Activated CD4-positive, alpha-beta T cell treated with anti-CD3 and anti-CD28 coated beads for 36 hours (primary cell): ENCODE measurements at regions not wholly inside any gene's neighbourhood (a gene's known extent, or its start where the extent isn't known, plus 50 kb on each side); places are given as distances from the start of the nearest gene placed in this dataset.
"Not testable (repeated sequence)": the region's sequence is repeated elsewhere in the genome, so short reads cannot be mapped to it uniquely, and the experiment has no call there.

Experiments
- ATAC-seq: fragments of 200-7000 bp; cut with Tn5 transposase; one replicate; pipeline ENCODE4 v1.10.0; 2021; ENCODE audit warnings: mild to moderate bottlenecking, moderate library complexity
- CTCF ChIA-PET: fragments of 350-600 bp; sonication (Branson Sonifier 250); formaldehyde crosslinking; loops from one replicate; lab custom pipeline; 2021; ENCODE audit warnings: antibody characterized with exemption; lab: Charles Lee
- POLR2A ChIA-PET: fragments of 350-600 bp; sonication (Branson Sonifier 250); formaldehyde crosslinking; loops from one replicate; lab custom pipeline; 2021; ENCODE audit warnings: antibody characterized with exemption, inconsistent platforms; lab: Charles Lee
- DNase-seq: peaks from one replicate; pipeline ENCODE4 v3.0.0-alpha.2; 2020
- H3K27ac Mint-ChIP-seq: one replicate; pipeline ENCODE4 v1.8.0; 2021; ENCODE audit warnings: mixed read lengths
- H3K27me3 Mint-ChIP-seq: one replicate; pipeline ENCODE4 v1.8.0; 2021; ENCODE audit warnings: mixed read lengths
- H3K36me3 Mint-ChIP-seq: one replicate; pipeline ENCODE4 v1.8.0; 2021; ENCODE audit warnings: low read depth, mixed read lengths
- H3K4me1 Mint-ChIP-seq: one replicate; pipeline ENCODE4 v1.8.0; 2021; ENCODE audit warnings: mixed read lengths
- H3K4me3 Mint-ChIP-seq: one replicate; pipeline ENCODE4 v1.8.0; 2021; ENCODE audit warnings: mild to moderate bottlenecking, moderate library complexity, mixed read lengths
- H3K9me3 Mint-ChIP-seq: one replicate; pipeline ENCODE4 v1.8.0; 2021; ENCODE audit warnings: low read depth, mixed read lengths
- intact Hi-C, 2 experiments: fragments of 100-400 bp; cut with DNase I in 1 of 2; cut with micrococcal nuclease in 1 of 2; formaldehyde crosslinking; loops; one replicate each; pipeline versions ENCODE4 v1.14.2 to v1.15.1; 2022 to 2024; cut with DNase I, micrococcal nuclease

DNA sequence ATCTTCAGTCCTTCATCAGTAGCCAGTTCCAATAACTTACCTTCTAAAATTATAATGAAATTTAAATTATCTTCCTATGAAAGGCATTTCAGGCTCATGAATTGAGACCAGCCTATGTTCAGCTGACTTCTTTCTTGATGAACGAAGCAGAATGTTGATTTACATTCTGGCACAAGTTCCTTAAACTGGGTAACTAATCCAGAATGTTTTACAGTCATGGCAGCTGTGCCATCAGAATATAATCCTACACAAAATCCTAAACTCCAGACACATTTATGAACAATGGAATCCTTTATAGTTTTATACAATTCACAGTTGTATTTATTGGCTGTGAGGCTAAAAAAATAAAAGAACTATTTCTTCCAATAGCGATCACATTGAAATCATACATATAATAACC is 97.3 kb upstream of the CPM start:
- H3K4me3 Mint-ChIP-seq, result no peak overlapping the region
- ATAC-seq, result no peak
- ChIA-PET CTCF (no interaction called here), POLR2A (no interaction called here)
- H3K4me1 Mint-ChIP-seq, result no peaks in the 10 kb centered on the region
- DNase-seq, result no peak
- no peak overlapping the region for H3K27ac Mint-ChIP-seq
- H3K27me3 Mint-ChIP-seq, result peaks cover 11% of the 10 kb centered on the region
- intact Hi-C loops, result no loop called here
- no peaks in the 10 kb centered on the region for H3K9me3 Mint-ChIP-seq
- H3K36me3 Mint-ChIP-seq, result no peaks in the 10 kb centered on the region

DNA sequence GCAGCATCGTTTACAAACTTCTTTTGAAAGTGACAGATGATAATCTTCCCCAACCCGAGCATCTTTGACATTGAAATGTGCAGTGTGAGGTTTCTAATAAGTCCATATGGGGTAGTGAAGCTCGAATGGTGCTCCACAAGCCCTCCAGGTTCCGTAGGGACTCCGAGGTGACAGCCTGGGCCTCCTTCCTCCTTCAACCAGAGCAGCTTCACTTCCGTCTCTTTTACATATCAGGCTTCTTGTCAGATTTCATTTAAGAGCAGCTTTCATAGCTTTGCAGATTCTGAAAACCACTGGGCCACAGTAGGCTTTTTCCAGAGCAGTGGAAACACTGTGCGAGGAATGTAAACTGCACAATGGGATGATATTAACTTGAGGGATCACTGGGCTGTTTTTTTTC is 103.6 kb upstream of the CPM start:
- H3K4me1 Mint-ChIP-seq, result no peaks in the 10 kb centered on the region
- no peaks in the 10 kb centered on the region for H3K36me3 Mint-ChIP-seq
- ATAC-seq (no peak), DNase-seq (no peak)
- intact Hi-C loops, result no loop called here
- CTCF ChIA-PET, result no interaction called here
- H3K27ac Mint-ChIP-seq, result no peak overlapping the region
- POLR2A ChIA-PET, result interaction anchor here (0.7 kb wide), 1 partner anchor 1670 kb away, joined by 5 read pairs; no protein-coding TSS in a partner anchor
- peaks cover 5% of the 10 kb centered on the region for H3K27me3 Mint-ChIP-seq
- no peak overlapping the region for H3K4me3 Mint-ChIP-seq
- H3K9me3 Mint-ChIP-seq, result no peaks in the 10 kb centered on the region

DNA sequence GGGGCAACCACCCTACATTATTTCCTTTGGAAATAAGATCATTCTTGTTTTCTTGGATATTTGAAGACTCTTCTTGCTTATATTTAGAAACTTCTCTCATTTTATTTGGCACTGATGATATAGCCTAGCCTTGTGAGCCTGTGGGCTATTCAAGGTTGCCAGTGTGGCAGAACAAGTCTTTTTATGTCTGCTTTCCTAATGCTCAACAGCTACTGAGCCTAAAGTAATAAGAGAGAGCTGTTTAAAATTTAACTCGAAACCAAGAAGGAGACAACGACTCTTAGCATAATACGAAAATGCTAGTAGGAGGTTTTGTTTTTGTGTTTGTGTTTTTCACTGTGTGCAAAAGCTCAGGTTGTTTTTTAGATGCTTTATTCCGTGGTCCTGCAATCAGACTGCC is 104.0 kb upstream of the CPM start:
- Mint-ChIP-seq H3K36me3 (no peaks in the 10 kb centered on the region), H3K4me3 (no peak overlapping the region), H3K9me3 (no peaks in the 10 kb centered on the region), H3K4me1 (no peaks in the 10 kb centered on the region), H3K27ac (no peak overlapping the region), H3K27me3 (peaks cover 5% of the 10 kb centered on the region)
- CTCF ChIA-PET, result interaction anchor here (0.6 kb wide), 1 partner anchor 35 kb away, joined by 3 read pairs; no protein-coding TSS in a partner anchor
- ATAC-seq (no peak), DNase-seq (no peak)
- POLR2A ChIA-PET, result interaction anchor here (0.7 kb wide), 1 partner anchor 1670 kb away, joined by 5 read pairs; no protein-coding TSS in a partner anchor
- intact Hi-C loops, result no loop called here

DNA sequence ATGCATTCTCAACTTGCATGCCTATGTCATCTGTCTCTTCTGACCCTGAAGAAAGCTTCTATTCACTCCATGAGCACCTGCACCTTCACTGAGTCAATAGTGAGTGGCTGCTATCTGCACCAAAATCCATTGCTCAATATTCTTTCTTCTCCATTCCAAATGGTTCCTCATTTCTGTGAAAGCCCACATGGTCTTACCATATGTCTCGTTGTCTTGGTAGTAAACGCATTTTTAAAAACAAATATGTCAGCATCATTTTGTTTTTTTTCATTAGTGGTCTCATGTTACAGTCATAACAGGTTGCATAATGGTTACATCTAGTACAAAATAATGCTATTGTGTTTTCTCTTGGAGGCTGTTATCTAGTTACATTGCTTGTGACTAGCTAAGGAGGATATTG is 106.9 kb upstream of the CPM start:
- Mint-ChIP-seq H3K27ac (no peak overlapping the region), H3K4me3 (no peak overlapping the region), H3K9me3 (no peaks in the 10 kb centered on the region), H3K36me3 (no peaks in the 10 kb centered on the region), H3K27me3 (peaks cover 2% of the 10 kb centered on the region), H3K4me1 (peaks cover 1% of the 10 kb centered on the region)
- intact Hi-C loops, result no loop called here
- ChIA-PET POLR2A (interaction anchor here (0.6 kb wide), 1 partner anchor 203 kb away, joined by 5 read pairs; no protein-coding TSS in a partner anchor), CTCF (interaction anchor here (1.4 kb wide), 1 partner anchor 72 kb away, joined by 4 read pairs; no protein-coding TSS in a partner anchor)
- DNase-seq (no peak), ATAC-seq (no peak)

DNA sequence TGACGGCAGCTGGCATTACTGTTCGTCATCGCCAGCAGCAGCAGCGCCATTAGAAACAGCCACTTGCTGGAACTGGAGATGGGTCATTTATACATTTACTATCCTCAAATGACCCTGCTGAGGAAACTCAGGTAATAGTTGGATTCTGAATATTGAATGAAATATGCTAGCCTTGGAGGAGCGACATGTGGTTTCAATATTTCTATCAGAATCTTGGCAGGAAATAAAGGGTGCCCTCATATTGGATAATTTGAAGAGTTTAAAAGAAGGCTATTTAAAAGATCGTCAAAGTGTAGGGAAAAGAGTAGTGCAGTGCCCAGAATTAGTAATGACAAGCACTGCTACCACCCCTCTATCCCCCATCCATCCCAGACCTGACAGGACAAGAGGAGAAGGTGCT is 109.6 kb upstream of the CPM start:
- POLR2A ChIA-PET, result no interaction called here
- H3K36me3 Mint-ChIP-seq, result no peaks in the 10 kb centered on the region
- no peaks in the 10 kb centered on the region for H3K9me3 Mint-ChIP-seq

DNA sequence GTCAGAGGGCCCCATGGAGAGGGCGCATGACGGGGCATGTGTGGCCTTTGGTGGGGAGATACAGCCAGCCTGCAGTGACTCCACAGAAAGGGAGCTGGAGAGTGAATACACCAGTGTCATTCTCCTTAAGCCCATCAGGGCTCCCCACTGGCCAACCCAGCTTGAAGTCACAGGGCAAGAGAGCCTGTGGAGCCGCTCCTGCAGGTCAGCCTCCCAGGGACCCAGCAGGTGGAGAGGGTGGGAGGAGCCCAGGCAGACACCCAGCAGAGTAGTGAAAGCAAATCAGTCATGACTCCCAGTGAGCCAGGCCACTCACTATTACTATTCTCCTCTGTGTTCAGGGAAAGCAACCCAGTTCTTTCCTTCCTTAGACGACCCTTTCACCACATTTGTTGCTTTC is 110.0 kb upstream of the CPM start:
- no peaks in the 10 kb centered on the region for H3K9me3 Mint-ChIP-seq
- H3K4me1 Mint-ChIP-seq, result peaks cover 3% of the 10 kb centered on the region
- ATAC-seq, result no peak
- H3K27me3 Mint-ChIP-seq, result peaks cover 9% of the 10 kb centered on the region
- CTCF ChIA-PET, result no interaction called here
- no peak overlapping the region for H3K27ac Mint-ChIP-seq
- no peak overlapping the region for H3K4me3 Mint-ChIP-seq
- POLR2A ChIA-PET, result no interaction called here
- H3K36me3 Mint-ChIP-seq, result no peaks in the 10 kb centered on the region
- intact Hi-C loops, result no loop called here
- DNase-seq, result no peak

More for the DNA sequence above, 109.6 kb upstream of the CPM start:
- CTCF ChIA-PET, result no interaction called here
- Mint-ChIP-seq H3K4me1 (peaks cover 3% of the 10 kb centered on the region), H3K27ac (no peak overlapping the region), H3K4me3 (no peak overlapping the region), H3K27me3 (peaks cover 10% of the 10 kb centered on the region)
- DNase-seq (no peak), ATAC-seq (no peak)
- intact Hi-C loops, result no loop called here

DNA sequence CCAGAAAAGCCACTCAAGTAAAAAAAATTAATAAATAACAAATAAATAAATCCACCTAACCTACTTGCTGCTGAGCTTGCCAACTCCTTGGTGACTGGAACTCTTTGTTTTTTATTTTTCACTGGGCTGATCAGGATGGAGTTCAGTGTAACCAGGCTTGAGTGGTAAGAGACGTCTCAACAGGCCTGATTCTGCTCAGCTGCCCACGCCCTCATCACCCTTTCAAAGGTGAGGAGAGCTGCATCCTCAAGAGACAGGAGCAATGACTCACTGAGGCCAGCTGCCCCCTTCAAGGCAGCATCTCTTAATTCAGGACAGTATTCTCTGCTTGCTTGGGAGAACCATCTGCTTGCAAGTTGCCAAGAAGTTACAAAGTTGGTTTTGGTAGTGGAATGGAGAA is 111.9 kb upstream of the CPM start:
- intact Hi-C loops, result no loop called here
- Mint-ChIP-seq H3K27me3 (peaks cover 17% of the 10 kb centered on the region), H3K27ac (no peak overlapping the region), H3K36me3 (no peaks in the 10 kb centered on the region), H3K9me3 (no peaks in the 10 kb centered on the region), H3K4me1 (peaks cover 3% of the 10 kb centered on the region), H3K4me3 (no peak overlapping the region)
- ChIA-PET POLR2A (no interaction called here), CTCF (interaction anchor here (0.8 to 2.1 kb wide), 2 partner anchors 25 to 178 kb away, joined by 3 to 5 read pairs; no protein-coding TSS in a partner anchor)
- ATAC-seq (no peak), DNase-seq (no peak)

DNA sequence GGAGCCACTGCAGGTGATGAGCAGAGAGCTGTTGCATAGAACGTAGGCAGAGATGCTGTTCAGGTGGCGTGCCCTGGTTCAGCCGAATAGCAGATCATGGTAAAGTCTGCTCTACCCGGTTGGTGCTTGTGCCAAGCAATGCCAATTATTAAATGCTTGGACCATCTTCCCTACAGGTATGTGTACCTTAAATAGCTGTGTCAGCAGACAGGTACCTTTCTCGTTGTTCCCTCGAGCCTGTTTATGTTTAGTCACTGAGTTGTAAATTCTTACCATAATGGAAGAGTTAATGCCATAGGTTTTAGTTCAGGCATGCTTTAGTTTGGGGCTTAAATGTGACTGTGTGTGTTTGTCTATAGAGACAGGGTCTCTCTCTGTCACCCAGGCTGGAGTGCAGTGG is 112.5 kb upstream of the CPM start:
- intact Hi-C loops, result no loop called here

DNA sequence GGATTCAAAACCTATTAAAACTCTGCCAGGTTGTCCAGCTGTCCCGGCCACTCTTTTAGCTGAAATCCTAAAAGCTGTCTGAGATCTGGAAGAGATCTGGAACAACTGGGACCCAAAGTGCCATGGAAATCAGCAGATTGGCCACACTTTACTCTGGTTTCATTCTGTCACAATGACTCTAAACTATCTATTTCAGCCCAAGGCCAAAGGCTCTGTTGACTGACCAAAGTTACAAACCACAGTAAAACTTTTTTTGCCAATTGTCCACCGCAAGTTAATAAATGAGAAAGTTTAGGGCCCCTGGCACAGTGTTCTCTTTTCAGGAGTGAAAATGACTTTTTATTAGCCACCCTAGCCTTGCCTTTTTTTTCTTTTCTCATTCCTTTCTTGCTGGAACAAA is 113.4 kb upstream of the CPM start:
- ATAC-seq, result no peak
- no peak for DNase-seq
- Mint-ChIP-seq H3K27ac (no peak overlapping the region), H3K4me1 (peaks cover 3% of the 10 kb centered on the region), H3K27me3 (peaks cover 21% of the 10 kb centered on the region), H3K4me3 (no peak overlapping the region), H3K9me3 (no peaks in the 10 kb centered on the region), H3K36me3 (no peaks in the 10 kb centered on the region)
- intact Hi-C loops, result no loop called here
- CTCF ChIA-PET, result interaction anchor here (0.5 to 0.7 kb wide), 3 partner anchors 94 to 575 kb away, joined by 3 read pairs; no protein-coding TSS in a partner anchor
- POLR2A ChIA-PET, result interaction anchor here (0.6 kb wide), 1 partner anchor 1693 kb away, joined by 3 read pairs; no protein-coding TSS in a partner anchor

More for the DNA sequence above, 112.5 kb upstream of the CPM start:
- ChIA-PET POLR2A (no interaction called here), CTCF (interaction anchor here (0.6 to 2.1 kb wide), 3 partner anchors 24 to 576 kb away, joined by 3 to 5 read pairs (median 3); no protein-coding TSS in a partner anchor)
- H3K27me3 Mint-ChIP-seq, result peaks cover 17% of the 10 kb centered on the region
- H3K4me3 Mint-ChIP-seq, result no peak overlapping the region
- no peaks in the 10 kb centered on the region for H3K9me3 Mint-ChIP-seq
- peaks cover 3% of the 10 kb centered on the region for H3K4me1 Mint-ChIP-seq
- no peaks in the 10 kb centered on the region for H3K36me3 Mint-ChIP-seq
- DNase-seq (no peak), ATAC-seq (no peak)
- no peak overlapping the region for H3K27ac Mint-ChIP-seq

DNA sequence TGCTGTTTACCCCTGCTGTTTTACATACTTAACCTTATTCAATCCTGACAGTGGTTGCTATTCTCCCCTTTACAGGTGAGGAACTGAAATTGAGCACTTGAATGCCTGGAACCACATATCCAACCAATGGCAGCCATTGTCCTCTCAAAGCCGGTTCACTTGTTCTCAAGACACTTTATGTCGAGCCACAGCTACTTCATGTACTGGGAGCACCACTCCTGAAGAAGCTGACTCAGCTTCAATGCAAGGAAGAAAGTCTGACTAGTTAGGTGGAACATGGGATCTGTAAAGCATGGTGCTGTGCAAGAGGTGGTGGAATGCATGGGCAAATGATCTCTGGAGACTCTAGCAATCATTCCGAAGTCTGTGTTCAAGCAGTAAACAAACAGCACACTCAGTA is 113.9 kb upstream of the CPM start:
- intact Hi-C loops, result no loop called here
- Mint-ChIP-seq H3K27ac (no peak overlapping the region), H3K9me3 (no peaks in the 10 kb centered on the region), H3K27me3 (peaks cover 25% of the 10 kb centered on the region), H3K4me3 (no peak overlapping the region), H3K36me3 (no peaks in the 10 kb centered on the region), H3K4me1 (peaks cover 6% of the 10 kb centered on the region)
- DNase-seq, result no peak
- POLR2A ChIA-PET, result interaction anchor here (0.5 kb wide), 1 partner anchor 131 kb away, joined by 4 read pairs; no protein-coding TSS in a partner anchor
- ATAC-seq, result no peak
- CTCF ChIA-PET, result interaction anchor here (0.5 to 1.6 kb wide), 2 partner anchors 44 to 213 kb away, joined by 3 read pairs; no protein-coding TSS in a partner anchor

DNA sequence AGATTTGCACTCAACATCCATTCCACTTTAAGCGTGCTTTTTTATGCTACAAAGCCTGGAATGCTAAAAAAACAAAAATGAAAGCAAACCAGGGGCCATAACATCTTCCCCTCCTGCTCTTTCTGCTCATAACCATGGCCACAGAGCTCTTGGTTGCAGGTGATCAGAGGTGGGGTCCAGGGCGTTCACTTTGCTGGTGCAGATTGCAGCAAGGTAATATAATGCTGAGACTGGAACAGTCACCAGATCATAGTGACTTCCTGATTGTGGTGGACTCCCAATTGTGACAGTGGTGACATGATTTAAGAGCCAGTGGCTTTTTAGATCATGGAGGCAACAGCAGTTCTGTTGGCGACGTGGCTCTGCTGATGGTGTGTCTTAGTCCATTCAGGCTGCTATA is 115.0 kb upstream of the CPM start:
- ChIA-PET POLR2A (no interaction called here), CTCF (interaction anchor here (1.6 kb wide), 1 partner anchor 43 kb away, joined by 3 read pairs; no protein-coding TSS in a partner anchor)
- no peak for DNase-seq
- intact Hi-C loops, result no loop called here
- Mint-ChIP-seq H3K4me3 (no peak overlapping the region), H3K27me3 (peaks cover 25% of the 10 kb centered on the region), H3K4me1 (peaks cover 15% of the 10 kb centered on the region), H3K9me3 (no peaks in the 10 kb centered on the region), H3K27ac (no peak overlapping the region), H3K36me3 (no peaks in the 10 kb centered on the region)
- no peak for ATAC-seq

DNA sequence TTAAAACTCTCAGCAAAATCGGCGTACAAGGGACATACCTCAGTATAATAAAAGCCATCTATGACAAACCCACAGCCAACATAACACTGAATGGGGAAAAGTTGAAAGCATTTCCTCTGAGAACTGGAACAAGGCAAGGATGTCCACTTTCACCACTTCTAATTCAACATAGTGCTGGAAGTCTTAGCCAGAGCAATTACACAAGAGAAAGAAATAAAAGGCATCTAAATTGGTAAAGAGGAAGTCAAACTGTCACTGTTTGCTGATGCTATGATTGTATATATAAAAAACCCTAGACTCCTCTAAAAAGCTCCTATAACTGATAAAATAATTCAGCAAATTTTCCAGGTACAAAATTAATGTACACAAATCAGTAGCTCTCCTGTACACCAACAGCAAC is 116.9 kb upstream of the CPM start:
- H3K27ac Mint-ChIP-seq, H3K9me3 Mint-ChIP-seq, H3K4me3 Mint-ChIP-seq, DNase-seq, ATAC-seq, H3K36me3 Mint-ChIP-seq, POLR2A ChIA-PET: not testable (repeated sequence)
- CTCF ChIA-PET, result interaction anchor here (0.7 kb wide), 1 partner anchor 11 kb away, joined by 3 read pairs; no protein-coding TSS in a partner anchor
- peaks cover 23% of the 10 kb centered on the region for H3K4me1 Mint-ChIP-seq
- H3K27me3 Mint-ChIP-seq, result peaks cover 27% of the 10 kb centered on the region
- intact Hi-C loops, result loop anchor here in 1 of 2 experiments (5.0 kb wide), 1 partner anchor 192 kb away; no protein-coding TSS in a partner anchor
